ENCODE measurements at regions not wholly inside any gene's neighbourhood (a gene's known extent, or its start where the extent isn't known, plus 50 kb on each side); places are given as distances from the start of the nearest gene placed in this dataset.
"Not testable (repeated sequence)": the region's sequence is repeated elsewhere in the genome, so short reads cannot be mapped to it uniquely, and the experiment has no call there.

DNA sequence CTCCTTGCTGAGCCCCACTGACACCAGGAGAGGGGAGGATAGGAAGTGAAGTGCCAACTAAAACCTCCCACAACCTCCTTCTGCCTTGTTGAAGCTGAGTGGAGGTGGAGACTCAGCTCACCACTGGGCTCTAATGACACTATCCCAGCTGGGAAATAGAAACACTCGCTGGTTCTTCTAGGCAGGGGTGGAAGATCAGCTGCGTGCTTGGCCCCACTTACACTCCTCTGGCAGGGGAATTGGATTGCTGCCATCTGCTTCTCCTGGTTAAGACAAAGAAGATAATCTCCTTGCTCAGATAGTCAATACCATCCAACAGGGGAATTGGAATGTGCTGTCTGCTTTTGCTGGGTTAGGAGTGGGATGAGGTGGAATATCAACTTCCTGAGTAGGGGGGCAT lies 392.5 kb downstream of the ZNF674 start:
- DNase-seq (ENCODE audit: low read depth): no peak

DNA sequence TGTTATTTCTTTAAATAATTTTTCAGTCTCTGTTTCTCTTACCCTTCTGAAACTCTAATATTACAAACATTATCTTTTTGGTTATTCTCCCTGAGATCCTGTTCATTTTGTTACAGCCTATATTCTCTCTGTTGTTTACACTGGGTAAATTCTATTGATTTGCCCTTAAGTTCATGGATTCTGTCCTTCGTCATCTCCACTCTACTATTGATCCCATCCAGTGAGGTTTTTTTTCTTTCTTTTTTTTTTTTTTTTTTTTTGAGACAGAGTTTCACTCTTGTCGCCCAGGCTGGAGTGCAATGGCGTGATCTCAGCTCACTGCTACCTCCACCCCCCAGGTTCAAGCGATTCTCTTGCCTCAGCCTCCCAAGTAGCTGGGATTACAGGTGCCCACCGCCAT lies 393.9 kb downstream of the ZNF674 start:
- not testable (repeated sequence) for DNase-seq (ENCODE audit: low read depth)

DNA sequence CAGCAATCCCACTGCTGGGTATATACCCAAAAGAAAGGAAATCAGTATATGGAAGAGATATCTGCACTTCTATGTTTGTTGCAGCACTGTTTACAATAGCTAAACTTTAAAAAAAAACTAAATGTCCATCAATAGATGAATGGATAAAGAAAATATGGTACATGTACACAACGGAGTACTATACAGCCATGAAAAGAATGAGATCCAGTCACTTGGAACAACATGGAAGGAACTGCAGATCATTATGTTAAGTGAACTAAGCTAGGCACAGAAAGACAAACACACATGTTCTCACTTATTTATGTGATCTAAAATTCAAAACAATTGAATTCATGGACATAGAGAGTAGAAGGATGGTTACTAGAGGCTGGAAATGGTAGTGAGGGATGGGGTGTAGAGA lies 400.7 kb downstream of the ZNF674 start:
- no peak for DNase-seq (ENCODE audit: low read depth)

DNA sequence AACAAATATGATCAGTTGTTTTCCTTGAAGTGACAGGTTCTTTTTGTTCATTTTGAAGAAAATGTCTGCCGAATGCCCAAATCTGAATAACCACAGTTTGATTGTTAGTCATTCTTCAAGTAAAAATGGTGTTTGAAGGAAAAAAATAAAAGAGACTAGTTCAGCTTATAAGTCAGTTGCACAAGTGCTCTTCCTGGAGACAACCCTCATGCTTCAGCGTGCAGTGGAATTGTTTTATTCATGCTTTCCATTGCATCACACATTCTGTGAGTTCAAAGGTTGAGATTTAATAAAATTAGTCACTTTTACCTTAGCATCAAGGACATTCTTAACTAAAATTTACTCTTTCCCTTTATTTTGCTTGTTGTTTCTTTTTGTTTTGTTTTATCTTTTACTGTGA lies 404.9 kb downstream of the ZNF674 start:
- no peak for DNase-seq (ENCODE audit: low read depth)

DNA sequence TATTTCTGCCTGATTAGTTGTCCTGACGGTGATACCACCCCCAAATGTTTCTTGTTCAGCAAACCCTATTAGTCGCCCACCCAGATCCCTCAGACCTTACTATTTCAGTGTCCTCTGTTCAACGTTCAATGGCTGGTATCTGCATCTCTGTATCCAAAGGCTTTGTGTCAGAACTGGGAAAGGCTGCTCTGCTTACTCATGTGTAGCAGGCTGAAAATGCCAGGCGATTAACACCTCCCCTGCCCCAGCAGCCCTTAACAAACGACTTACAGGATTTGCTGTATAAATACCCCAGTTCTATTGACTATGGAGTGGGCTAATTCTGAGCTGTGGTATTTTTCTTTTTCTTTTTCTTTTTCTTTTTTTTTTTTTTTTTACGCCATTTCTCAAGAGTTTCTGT lies 415.0 kb downstream of the ZNF674 start:
- no peak for DNase-seq (ENCODE audit: low read depth)

DNA sequence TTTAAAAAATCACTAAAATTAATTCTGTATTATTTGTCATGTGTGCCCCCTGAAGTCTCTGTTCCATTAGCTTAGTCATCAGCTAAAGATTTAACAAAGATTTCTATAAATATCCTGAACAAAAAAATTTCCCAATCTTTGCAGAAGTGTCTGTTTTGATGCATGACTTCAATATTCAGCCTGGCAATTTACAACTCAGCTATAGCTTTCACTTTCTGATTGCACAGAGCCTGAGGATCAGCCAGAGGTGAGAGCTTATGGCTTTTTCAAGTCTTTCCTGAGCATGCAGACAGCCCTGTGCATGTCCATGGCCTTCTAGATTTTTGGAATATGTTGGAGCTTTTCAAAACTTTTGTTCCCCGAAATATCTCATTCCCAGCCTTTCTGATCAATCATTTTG lies 420.1 kb downstream of the ZNF674 start:
- DNase-seq (ENCODE audit: low read depth): no peak

DNA sequence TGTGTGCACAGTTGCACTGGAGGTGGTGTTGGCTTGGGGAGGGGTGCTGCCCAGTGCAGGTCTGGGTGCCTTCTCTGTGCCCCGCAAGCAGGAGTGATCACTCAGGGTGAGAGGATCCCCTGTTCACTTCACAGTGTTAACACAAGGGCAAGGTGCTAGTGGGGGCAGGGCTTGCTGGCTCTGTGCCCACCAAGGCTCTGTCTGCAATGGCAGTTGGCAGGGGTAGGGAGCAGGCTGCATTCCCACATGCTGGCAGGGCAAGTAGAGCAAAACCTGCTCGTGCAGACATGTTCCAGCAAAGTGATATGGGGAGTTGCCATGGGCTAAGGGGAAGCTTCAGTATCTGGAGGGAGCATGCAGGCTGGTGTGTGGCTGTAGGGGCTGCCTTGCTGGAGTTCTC lies 428.0 kb downstream of the ZNF674 start:
- DNase-seq (ENCODE audit: low read depth): no peak

DNA sequence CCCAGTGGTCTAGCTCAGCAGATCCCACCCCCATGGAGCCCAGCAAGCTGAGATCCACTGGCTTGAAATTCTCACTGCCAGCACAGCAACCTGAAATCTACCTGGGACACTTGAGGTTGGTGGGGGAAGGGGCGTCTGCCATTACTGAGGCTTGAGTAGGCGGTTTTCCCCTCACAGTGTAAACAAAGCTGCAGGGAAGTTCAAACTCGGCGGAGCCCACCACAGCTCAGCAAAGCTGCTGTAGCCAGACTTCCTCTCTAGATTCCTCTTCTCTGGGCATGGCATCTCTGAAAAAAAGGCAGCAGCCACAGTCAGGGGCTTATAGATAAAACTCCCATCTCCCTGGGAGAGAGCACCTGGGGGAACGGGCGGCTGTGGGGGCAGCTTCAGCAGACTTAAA lies 457.9 kb downstream of the ZNF674 start:
- not testable (repeated sequence) for DNase-seq (ENCODE audit: low read depth)

DNA sequence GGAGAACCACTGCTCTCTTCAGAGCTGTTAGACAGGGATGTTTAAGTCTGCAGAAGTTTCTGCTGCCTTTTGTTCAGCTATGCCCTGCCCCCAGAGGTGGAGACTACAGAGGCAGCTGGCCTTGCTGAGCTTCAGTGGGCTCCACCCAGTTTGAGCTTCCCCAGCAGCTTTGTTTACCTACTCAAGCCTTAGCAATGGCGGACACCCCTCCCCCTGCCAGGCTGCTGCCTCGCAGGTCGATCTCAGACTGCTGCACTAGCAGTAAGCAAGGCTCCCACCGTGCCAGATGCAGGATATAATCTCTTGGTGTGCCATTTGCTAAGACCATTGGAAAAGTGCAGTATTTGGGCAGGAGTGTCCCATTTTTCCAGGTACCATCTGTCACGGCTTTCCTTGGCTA lies 465.1 kb downstream of the ZNF674 start:
- not testable (repeated sequence) for DNase-seq (ENCODE audit: low read depth)

DNA sequence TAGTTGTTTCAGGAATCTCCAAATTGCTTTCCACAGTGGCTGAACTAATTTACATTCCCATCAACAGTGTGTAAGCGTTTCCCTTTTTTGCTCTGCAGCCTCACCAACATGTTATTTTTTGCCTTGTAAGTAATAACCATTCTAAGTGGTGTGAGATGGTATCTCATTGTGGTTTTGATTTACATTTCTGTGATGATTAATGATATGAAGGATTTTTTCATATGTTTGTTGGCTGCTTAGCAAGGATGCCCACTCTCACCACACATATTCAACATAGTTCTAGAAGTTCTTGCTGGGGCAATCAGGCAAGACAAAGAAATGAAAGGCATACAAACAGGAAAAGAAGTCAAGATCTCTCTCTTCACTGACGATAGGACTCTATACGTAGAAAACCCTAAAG lies 472.4 kb downstream of the ZNF674 start:
- no peak for DNase-seq (ENCODE audit: low read depth)

DNA sequence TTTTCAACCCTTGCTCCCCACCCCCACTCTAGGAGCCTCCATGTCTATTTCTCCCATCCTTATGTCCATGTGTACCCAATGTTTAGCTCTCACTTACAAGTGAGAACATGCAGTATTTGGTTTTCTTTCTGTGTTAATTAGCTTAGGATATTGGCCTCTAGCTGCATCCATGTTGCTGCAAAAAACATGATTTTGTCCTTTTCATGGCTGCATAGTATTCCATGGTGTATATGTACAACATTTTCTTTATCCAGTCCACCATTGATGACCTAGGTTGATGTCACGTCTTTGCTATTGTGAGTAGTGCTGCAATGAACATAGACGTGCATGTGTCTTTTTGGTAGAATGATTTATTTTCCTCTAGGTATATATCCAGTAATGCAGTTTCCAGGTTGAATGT lies 472.8 kb downstream of the ZNF674 start:
- DNase-seq (ENCODE audit: low read depth): no peak

DNA sequence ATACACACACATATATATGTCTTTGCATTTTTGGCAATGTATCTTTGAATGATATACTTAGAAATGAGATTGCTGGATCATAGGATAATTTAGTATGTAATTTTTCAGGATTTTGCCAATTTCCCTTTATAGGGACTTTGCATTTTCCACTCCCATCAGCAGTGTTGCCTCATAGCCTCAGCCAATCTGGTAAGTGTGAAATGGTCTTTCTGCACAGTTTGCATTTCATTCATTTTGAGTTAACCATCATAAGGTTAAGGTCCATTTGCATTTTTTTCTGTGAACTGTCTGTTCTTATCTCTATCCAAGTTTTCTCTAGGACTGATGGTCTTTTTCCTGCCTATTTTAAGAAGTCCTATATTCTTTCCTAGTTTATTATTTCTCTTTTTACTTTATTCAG lies 474.8 kb downstream of the ZNF674 start:
- no peak for DNase-seq (ENCODE audit: low read depth)

DNA sequence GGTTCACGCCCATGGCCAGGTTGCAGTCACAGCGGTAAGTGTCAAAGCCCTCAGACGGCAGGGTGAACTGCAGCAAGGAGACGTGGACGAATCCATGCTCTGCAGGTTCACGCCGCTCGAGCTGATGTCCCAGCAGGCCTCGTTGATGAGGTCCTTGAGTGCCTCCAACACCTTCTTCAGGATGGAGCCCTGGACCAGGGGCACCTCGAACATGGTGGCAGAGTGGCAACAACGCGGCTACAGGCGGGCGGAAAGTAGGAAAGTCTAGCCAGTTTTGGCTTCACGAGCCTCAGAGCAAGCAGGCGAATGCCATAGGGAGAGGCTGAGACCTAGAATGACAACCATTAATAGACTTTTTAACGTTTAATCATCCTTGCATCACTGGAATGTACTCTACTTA lies 485.9 kb downstream of the ZNF674 start:
- no peak for DNase-seq (ENCODE audit: low read depth)

DNA sequence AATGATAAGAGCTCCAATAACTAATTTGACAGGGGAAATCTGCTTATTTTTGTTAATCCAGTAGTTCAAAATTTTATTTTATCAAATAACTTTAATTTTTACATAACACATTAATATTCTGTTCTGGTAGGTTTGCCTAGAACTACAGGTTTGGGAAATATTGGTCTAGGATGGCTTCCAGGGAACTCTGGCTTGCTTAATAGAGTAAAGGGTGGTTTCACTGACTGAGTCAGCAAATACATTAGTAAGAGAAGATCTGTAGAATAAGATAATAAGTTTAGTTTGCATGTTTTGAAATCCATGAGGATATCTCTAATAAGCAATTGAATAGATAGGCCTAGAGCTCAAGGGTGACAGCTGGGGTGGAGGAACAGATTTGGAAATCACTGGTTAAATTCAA lies 500.7 kb downstream of the ZNF674 start:
- no peak for DNase-seq (ENCODE audit: low read depth)

DNA sequence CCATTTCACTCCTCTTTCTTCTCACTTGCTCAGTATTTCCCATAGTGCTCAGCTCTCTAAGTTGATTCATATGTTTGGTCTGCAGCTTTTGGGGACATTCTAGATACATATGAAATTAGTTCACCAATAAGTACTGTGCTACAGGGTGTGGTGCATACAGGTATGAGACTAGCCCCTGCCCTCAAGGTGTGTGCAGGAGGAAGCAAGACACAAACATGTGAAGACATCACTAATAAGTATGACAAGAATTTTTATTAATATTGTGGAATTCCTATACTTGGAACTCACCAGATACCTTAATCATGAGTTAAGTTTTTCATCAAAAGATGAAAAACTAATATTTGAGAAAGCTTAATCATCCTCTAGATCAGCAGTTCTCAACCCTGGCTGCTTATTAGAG lies 505.2 kb downstream of the ZNF674 start:
- no peak for DNase-seq (ENCODE audit: low read depth)

DNA sequence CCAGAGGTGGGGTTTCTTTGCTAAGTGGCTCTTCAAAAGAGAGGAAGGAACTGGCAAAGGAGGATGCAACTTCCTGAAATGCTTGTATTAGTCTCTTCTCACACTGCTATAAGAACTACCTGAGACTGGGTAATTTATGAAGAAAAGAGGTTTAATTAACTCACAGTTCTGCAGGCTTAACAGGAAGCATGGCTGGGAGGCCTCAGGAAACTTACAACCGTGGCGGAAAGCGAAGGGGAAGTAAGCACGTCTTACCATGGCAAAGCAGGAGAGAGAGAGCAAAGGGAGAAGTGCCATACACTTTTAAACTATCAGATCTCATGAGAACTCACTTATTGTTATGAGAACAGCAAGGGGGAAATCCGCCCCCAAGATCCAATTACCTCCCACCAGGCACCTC lies 505.7 kb downstream of the ZNF674 start:
- no peak for DNase-seq (ENCODE audit: low read depth)

DNA sequence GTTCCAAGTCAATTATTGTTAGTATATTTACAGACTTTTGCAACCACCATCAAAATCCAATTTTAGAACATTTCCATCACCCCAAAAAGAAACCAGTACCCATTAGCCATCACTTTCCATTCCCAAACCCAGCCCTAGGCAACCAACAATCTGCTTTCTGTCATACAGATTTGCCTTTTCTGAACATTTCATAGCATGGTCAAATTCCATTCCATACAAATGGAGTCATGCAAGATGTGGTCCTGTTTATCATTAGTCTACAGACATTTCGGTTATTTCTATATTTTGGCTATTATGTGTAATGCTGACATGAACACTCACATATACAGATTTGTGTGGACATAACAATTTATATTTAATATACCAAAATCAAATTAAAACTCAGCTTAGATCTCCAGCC lies 508.7 kb downstream of the ZNF674 start:
- DNase-seq (ENCODE audit: low read depth): no peak

DNA sequence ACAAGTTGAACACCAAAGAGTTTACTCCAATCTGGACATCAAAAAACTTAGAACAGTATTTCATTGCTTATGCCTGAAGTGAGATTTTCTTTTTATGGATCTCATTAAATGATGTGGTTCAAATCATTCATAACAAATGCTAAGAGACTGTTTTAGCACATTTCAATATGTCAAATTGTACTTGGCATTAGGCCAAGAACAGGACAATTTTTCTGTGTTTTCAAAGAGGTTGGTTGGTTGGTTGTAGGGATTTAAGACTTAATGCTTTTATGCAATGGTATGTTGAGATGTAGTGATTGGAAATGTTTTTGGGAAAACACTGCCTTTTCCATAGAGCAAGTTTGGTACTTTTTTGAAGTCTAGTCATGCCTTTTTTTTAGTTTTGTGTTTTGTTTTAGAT lies 510.4 kb downstream of the ZNF674 start:
- no peak for DNase-seq (ENCODE audit: low read depth)

DNA sequence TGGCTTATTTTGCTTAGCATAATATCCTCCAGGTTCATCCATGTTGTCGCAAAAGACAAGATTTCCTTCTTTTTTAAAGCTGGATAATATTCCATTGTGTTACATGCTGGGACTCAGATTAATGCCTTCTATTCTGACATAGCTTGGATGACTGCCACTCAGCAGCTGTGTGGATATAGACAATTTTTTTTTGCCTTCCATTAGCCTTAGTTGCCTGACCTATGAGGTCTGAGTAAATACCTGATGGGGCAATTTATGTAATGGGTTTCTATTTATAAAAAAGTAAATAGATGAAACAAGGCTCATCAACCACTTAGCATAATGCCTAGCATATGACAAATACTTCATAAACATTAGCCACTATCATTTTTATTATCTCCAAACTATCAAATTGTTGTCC lies 515.4 kb downstream of the ZNF674 start:
- DNase-seq (ENCODE audit: low read depth): no peak

DNA sequence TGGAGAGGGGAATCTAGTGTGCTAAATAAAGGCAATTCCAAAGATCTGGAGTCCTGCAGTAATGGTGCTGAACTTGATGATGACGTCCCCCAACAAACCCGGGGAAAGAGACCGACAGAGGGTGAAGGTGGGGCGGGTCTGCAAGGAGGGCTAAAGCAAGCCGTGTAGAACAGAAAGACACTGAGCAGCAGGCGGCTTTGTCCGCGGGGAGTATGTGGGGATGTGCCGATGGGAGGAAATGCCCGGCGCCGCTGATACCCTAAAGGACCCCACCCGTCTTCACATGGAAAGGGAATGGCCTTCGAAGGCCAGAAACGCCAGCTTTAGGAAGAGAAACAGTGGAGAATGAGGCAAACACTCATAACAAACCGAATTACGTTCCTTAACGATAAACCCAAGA lies 528.9 kb downstream of the ZNF674 start:
- DNase-seq (ENCODE audit: low read depth): no peak

DNA sequence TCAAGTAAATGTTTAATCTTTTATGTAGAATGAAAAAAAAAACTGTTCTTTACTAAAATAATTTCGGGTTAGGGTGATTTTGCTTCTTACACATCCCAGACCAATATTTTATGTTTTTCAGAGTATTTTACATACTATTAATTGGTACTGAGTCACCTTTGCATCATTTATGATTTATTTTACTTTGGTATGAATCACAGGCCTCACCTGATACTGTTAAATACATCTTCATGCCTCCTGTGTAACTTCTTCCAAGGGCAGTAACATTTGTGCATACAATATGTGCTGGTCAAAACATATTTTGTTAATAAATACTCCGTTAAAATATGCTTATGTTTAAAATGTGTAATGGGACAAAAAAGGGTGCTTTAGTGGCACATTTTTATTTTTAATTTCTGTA lies 529.6 kb downstream of the ZNF674 start:
- no peak for DNase-seq (ENCODE audit: low read depth)

DNA sequence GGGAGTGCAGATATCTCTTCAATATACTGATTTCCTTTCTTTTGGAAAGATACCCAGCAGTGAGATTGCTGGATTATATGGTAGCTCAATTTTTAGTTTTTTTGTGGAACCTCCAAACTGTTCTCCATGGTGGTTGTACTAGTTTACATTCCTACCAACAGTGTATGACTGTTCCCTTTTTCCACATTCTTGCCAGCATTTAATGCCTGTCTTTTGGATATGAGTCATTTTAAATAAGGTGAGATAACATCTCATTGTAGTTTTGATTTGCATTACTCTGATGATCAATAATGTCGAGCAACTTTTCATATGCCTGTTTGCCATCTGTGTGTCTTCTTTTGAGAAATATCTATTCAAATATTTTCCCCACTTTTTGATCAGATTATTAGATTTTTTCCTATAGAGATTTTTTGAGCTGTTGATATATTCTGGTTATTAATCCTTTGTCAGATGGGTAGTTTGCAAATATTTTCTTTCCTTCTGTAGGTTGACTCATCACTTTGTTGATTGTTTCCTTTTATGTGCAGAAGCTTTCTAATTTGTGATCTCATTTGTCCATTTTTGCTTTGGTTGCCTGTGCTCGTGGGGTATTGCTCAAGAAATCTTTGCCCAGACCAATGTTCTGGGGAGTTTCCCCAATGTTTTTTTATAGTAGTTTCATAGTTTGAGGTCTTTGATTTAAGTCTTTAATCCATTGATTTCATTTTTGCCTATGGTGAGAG lies 552.7 kb downstream of the ZNF674 start:
- no peak for DNase-seq (ENCODE audit: low read depth)

DNA sequence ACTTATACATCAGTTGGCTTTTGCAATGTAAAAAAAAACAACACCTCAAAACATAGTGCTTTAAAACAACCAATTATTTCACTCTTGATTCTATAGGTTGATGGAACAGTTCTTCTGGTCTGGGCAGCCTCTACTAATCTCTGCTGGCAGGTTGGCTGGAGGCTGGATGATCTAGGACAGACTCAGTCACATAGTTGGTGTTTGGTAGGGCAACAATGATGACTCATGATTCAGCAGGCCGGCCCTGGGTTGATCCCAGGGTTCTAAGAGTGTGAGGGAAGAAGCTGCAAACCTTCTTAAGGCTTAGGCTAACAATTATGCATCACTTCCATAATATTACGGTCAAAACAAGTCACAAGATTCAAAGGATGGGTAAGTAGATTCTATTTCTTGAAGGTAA lies 558.2 kb downstream of the ZNF674 start:
- DNase-seq (ENCODE audit: low read depth): no peak

DNA sequence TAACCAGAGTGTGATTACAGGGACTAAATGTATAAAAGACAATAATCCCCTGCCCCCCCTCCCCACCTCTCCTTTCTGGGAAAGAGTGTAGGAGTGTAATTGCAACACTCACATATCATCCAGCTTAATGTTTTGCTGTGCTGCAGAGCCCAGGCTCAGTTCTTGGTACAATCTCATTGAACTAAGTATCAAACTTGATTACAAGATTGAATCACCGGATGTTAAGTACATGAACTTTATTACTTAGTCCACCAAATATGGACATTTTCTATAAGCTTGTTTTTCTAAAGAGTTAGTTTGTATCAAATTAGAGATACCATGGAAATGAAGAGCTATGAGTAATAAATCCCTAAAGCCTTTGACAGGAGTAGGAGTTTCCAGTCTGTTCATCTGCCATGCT lies 559.1 kb downstream of the ZNF674 start:
- DNase-seq (ENCODE audit: low read depth): no peak
